Neural progenitor cell (in vitro differentiated cells): ENCODE measurements at regions not wholly inside any gene's neighbourhood (a gene's known extent, or its start where the extent isn't known, plus 50 kb on each side); places are given as distances from the start of the nearest gene placed in this dataset.

Experiments used
- DNase-seq: peaks from one replicate; pipeline ENCODE4 v3.0.0-alpha.2; 2016; ENCODE audit warnings: low spot score
- H2AFZ ChIP-seq: fragments of 200-600 bp; sonication (generic); replicated peaks from 2 replicates; pipeline ENCODE4 v1.6.1; 2016; ENCODE audit warnings: antibody characterized with exemption
- H3F3A ChIP-seq: fragments of 200-600 bp; sonication (generic); 2 replicates; pipeline ENCODE4 v1.6.1; 2016; ENCODE audit warnings: antibody characterized with exemption, low read depth
- H3K27ac ChIP-seq: fragments of 200-600 bp; sonication (generic); 2 replicates; pipeline ENCODE4 v1.5.1; 2016; ENCODE audit warnings: mild to moderate bottlenecking
- H3K27me3 ChIP-seq: fragments of 200-600 bp; sonication (generic); 2 replicates; pipeline ENCODE4 v1.6.1; 2016; ENCODE audit warnings: mild to moderate bottlenecking, moderate library complexity
- H3K36me3 ChIP-seq: fragments of 200-600 bp; sonication (generic); 2 replicates; pipeline ENCODE4 v1.5.1; 2016
- H3K4me1 ChIP-seq: fragments of 200-600 bp; sonication (generic); 2 replicates; pipeline ENCODE4 v1.6.1; 2016; ENCODE audit warnings: mixed run types
- H3K4me2 ChIP-seq: fragments of 200-600 bp; sonication (generic); 2 replicates; pipeline ENCODE4 v1.6.1; 2016
- H3K4me3 ChIP-seq: fragments of 200-600 bp; sonication (generic); 2 replicates; pipeline ENCODE4 v1.5.1; 2016
- H3K79me2 ChIP-seq: fragments of 200-600 bp; sonication (generic); 2 replicates; pipeline ENCODE4 v1.6.1; 2016; ENCODE audit warnings: low read depth
- H3K9ac ChIP-seq: fragments of 200-600 bp; sonication (generic); 2 replicates; pipeline ENCODE4 v1.6.1; 2016
- H3K9me3 ChIP-seq: fragments of 200-600 bp; sonication (generic); 2 replicates; pipeline ENCODE4 v1.5.1; 2016; ENCODE audit warnings: low read depth
- H4K20me1 ChIP-seq: fragments of 200-600 bp; sonication (generic); 2 replicates; pipeline ENCODE4 v1.6.1; 2016; ENCODE audit warnings: low read depth
- H3K27ac Mint-ChIP-seq: 3 replicates; pipeline ENCODE4 v1.8.0; 2021; ENCODE audit warnings: mixed read lengths
- H3K27me3 Mint-ChIP-seq: 2 replicates; pipeline ENCODE4 v1.8.0; 2022; ENCODE audit warnings: low read depth, mild to moderate bottlenecking, inconsistent platforms, moderate library complexity, mixed read lengths; ENCODE audit not compliant: insufficient read depth
- H3K36me3 Mint-ChIP-seq: 3 replicates; pipeline ENCODE4 v1.8.0; 2021; ENCODE audit warnings: mixed read lengths
- H3K4me1 Mint-ChIP-seq: 3 replicates; pipeline ENCODE4 v1.8.0; 2021; ENCODE audit warnings: mixed read lengths
- H3K4me3 Mint-ChIP-seq: 3 replicates; pipeline ENCODE4 v1.8.0; 2021; ENCODE audit warnings: mild to moderate bottlenecking, moderate library complexity, mixed read lengths
- H3K9me3 Mint-ChIP-seq: 3 replicates; pipeline ENCODE4 v1.8.0; 2020; ENCODE audit warnings: mixed read lengths
- EZH2 ChIP-seq: fragments of 200-600 bp; sonication (generic); IDR thresholded peaks from 2 replicates; pipeline ENCODE4 v1.6.1; 2017; ENCODE audit warnings: antibody characterized with exemption, mild to moderate bottlenecking, moderate library complexity
- EZH2phosphoT487 ChIP-seq: fragments of 200-600 bp; sonication (generic); IDR thresholded peaks from 2 replicates; pipeline ENCODE4 v1.6.1; 2017; ENCODE audit warnings: antibody characterized with exemption
- TF ChIP-seq, protein P1 (sequence below): fragments of 200-600 bp; sonication (generic); IDR thresholded peaks from 2 replicates; pipeline ENCODE4 v1.5.1; 2017; ENCODE audit warnings: antibody characterized with exemption, mild to moderate bottlenecking

DNA sequence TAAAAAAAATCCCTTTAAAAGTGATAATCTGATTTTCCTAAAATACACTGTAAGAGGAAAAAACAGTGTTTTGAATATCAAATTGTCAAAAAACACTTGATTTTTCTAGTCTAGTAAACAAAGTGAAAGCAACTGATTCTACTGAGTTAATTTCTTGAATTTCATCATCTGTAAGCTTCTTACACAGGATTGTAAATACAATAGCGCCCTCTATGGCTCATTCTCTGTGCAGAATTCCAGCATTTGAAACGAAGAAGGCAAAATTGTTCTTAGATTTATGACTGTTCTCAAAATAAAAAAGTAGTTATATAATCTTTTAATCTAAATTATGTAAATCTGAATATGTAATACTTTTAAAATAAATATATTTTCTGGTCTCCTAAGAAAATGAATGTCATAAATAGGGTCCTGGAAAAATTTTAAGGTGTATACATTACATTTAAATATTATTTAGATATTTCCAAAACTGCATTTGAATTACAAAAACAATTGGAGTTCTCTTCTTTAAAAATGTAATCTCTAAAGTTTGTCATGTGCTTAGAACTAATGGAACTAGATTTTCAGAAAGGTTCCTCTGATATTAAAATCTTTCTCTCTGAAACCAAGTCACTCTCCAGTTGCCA lies 176.9 kb upstream of the MC4R start:
- H3K9me3 ChIP-seq: no peaks in the 10 kb centered on the region
- Mint-ChIP-seq H3K9me3 (peaks cover 2% of the 10 kb centered on the region), H3K4me3 (no peak overlapping the region), H3K4me1 (no peaks in the 10 kb centered on the region), H3K27ac (no peak overlapping the region), H3K27me3 (no peaks in the 10 kb centered on the region), H3K36me3 (no peaks in the 10 kb centered on the region)
- no peak overlapping the region for H3K4me2 ChIP-seq
- H3K4me3 ChIP-seq: no peak overlapping the region
- no peaks in the 10 kb centered on the region for H4K20me1 ChIP-seq
- DNase-seq: peak; percentile 87
- no peaks in the 10 kb centered on the region for H3K79me2 ChIP-seq
- H3K9ac ChIP-seq: no peak overlapping the region
- TF ChIP-seq EZH2phosphoT487 (no peak), EZH2 (no peak)
- TF ChIP-seq, protein P1, sequence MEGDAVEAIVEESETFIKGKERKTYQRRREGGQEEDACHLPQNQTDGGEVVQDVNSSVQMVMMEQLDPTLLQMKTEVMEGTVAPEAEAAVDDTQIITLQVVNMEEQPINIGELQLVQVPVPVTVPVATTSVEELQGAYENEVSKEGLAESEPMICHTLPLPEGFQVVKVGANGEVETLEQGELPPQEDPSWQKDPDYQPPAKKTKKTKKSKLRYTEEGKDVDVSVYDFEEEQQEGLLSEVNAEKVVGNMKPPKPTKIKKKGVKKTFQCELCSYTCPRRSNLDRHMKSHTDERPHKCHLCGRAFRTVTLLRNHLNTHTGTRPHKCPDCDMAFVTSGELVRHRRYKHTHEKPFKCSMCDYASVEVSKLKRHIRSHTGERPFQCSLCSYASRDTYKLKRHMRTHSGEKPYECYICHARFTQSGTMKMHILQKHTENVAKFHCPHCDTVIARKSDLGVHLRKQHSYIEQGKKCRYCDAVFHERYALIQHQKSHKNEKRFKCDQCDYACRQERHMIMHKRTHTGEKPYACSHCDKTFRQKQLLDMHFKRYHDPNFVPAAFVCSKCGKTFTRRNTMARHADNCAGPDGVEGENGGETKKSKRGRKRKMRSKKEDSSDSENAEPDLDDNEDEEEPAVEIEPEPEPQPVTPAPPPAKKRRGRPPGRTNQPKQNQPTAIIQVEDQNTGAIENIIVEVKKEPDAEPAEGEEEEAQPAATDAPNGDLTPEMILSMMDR: peak; percentile 95
- no peaks in the 10 kb centered on the region for H3K36me3 ChIP-seq
- H3K27me3 ChIP-seq: no peaks in the 10 kb centered on the region
- H3K27ac ChIP-seq: no peak overlapping the region
- H3F3A ChIP-seq: no peaks in the 10 kb centered on the region
- H3K4me1 ChIP-seq: no peaks in the 10 kb centered on the region
- no peak overlapping the region for H2AFZ ChIP-seq

DNA sequence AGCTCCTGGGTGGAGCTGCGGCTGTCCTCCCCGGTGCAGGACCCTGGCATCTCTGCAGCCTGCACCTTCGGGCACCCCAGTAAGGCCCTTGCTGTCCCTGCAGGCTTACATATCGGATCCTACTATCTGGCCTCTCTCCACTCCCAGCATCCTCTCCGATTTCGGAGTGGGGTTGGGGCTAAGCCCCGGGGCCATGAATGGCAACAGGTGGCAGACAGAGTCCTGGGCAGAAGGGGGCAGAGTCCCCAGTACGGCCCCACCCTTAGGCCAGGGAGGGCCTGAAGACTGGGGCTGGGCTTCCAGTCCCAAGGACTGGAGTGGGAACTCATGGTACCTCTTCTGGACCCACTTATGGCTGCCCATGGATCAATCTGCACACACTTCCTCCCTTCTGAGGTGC lies 180.4 kb upstream of the MC4R start:
- Mint-ChIP-seq H3K4me1 (no peaks in the 10 kb centered on the region), H3K9me3 (peaks cover 4% of the 10 kb centered on the region), H3K36me3 (no peaks in the 10 kb centered on the region), H3K4me3 (no peak overlapping the region), H3K27me3 (peaks cover 7% of the 10 kb centered on the region), H3K27ac (no peak overlapping the region)
- H3K36me3 ChIP-seq: no peaks in the 10 kb centered on the region
- no peak overlapping the region for H3K4me3 ChIP-seq
- TF ChIP-seq, protein P1: no peak
- no peak for TF ChIP-seq EZH2
- no peak for TF ChIP-seq EZH2phosphoT487
- no peak overlapping the region for H2AFZ ChIP-seq
- H3K79me2 ChIP-seq: no peaks in the 10 kb centered on the region
- no peaks in the 10 kb centered on the region for H3K4me1 ChIP-seq
- no peak overlapping the region for H3K27ac ChIP-seq
- H3K9ac ChIP-seq: no peak overlapping the region
- no peaks in the 10 kb centered on the region for H3K9me3 ChIP-seq
- no peak for DNase-seq
- no peaks in the 10 kb centered on the region for H3F3A ChIP-seq
- no peaks in the 10 kb centered on the region for H4K20me1 ChIP-seq
- H3K4me2 ChIP-seq: no peak overlapping the region
- no peaks in the 10 kb centered on the region for H3K27me3 ChIP-seq

DNA sequence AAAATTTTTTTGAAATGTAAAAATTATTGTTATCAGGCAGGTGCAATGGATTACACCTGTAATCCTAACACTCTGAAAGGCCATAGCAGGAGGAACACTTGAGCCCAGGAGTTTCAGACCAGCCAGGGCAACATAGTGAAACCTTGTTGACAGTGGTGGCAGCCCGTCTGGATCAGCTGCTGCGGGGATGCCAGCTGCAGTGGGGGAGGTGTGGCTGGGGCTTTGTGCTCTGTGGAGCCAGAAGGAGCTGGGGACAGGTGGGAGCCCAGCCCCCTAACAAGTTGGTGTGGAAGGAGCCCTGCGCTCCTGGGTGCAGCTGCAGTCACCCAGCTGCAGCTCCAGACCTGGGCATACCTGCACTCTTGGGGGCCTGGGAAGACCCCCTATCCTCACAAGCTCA lies 182.4 kb upstream of the MC4R start:
- no peaks in the 10 kb centered on the region for H3K9me3 ChIP-seq
- no peak overlapping the region for H2AFZ ChIP-seq
- no peak overlapping the region for H3K27ac Mint-ChIP-seq
- H3F3A ChIP-seq: no peaks in the 10 kb centered on the region
- H3K4me1 ChIP-seq: peaks cover 4% of the 10 kb centered on the region
- H3K27ac ChIP-seq: no peak overlapping the region
- H3K4me1 Mint-ChIP-seq: no peaks in the 10 kb centered on the region
- no peak overlapping the region for H3K4me3 ChIP-seq
- H3K79me2 ChIP-seq: no peaks in the 10 kb centered on the region
- H3K36me3 ChIP-seq: no peaks in the 10 kb centered on the region
- H3K9ac ChIP-seq: no peak overlapping the region
- H3K36me3 Mint-ChIP-seq: no peaks in the 10 kb centered on the region
- DNase-seq: no peak
- peaks cover 4% of the 10 kb centered on the region for H3K9me3 Mint-ChIP-seq
- TF ChIP-seq EZH2phosphoT487: no peak
- no peak for TF ChIP-seq EZH2
- TF ChIP-seq, protein P1: no peak
- H4K20me1 ChIP-seq: no peaks in the 10 kb centered on the region
- H3K4me3 Mint-ChIP-seq: no peak overlapping the region
- H3K27me3 ChIP-seq: no peaks in the 10 kb centered on the region
- peaks cover 7% of the 10 kb centered on the region for H3K27me3 Mint-ChIP-seq
- H3K4me2 ChIP-seq: no peak overlapping the region
